GM19372 (cell line): ENCODE measurements at regions not wholly inside any gene's neighbourhood (a gene's known extent, or its start where the extent isn't known, plus 50 kb on each side); places are given as distances from the start of the nearest gene placed in this dataset.

ENCODE experiments used
- ATAC-seq: cut with Tn5 transposase; IDR thresholded peaks from one replicate; pipeline ENCODE4 v1.9.1; 2021; ENCODE audit warnings: mild to moderate bottlenecking, low read depth, moderate library complexity; ENCODE audit not compliant: unreplicated experiment

GRCh38 chr22:48957311-48957986 is 870.2 kb downstream of the BRD1 start:
- ATAC-seq: no peak

GRCh38 chr22:48955351-48956311 is 872.0 kb downstream of the BRD1 start:
- no peak for ATAC-seq

- no peak for ATAC-seq
Observed at GRCh38 chr22:48954781-48955311, 872.8 kb downstream of the BRD1 start.

- no peak for ATAC-seq
Observed at GRCh38 chr22:48953830-48954229, 873.8 kb downstream of the BRD1 start.

GRCh38 chr22:48953103-48953720 is 874.5 kb downstream of the BRD1 start:
- ATAC-seq: no peak

- ATAC-seq: no peak
Observed at GRCh38 chr22:48952256-48953102, 875.2 kb downstream of the BRD1 start.

GRCh38 chr22:48951836-48952235 is 875.8 kb downstream of the BRD1 start:
- ATAC-seq: no peak

- ATAC-seq: no peak
Observed at GRCh38 chr22:48950151-48950915, 877.3 kb downstream of the BRD1 start.

- no peak for ATAC-seq
Observed at GRCh38 chr22:48949375-48950149, 878.1 kb downstream of the BRD1 start.

- ATAC-seq: no peak
Observed at GRCh38 chr22:48948575-48949170, 879.0 kb downstream of the BRD1 start.

- no peak for ATAC-seq
Observed at GRCh38 chr22:48947636-48948035, 880.0 kb downstream of the BRD1 start.

- ATAC-seq: no peak
Observed at GRCh38 chr22:48945621-48946458, 881.8 kb downstream of the BRD1 start.

GRCh38 chr22:48944751-48945620 is 882.7 kb downstream of the BRD1 start:
- ATAC-seq: no peak

GRCh38 chr22:48944433-48944750 is 883.3 kb downstream of the BRD1 start:
- ATAC-seq: no peak

- no peak for ATAC-seq
Observed at GRCh38 chr22:48943567-48944432, 883.9 kb downstream of the BRD1 start.
